ENCODE measurements at regions not wholly inside any gene's neighbourhood (a gene's known extent, or its start where the extent isn't known, plus 50 kb on each side); places are given as distances from the start of the nearest gene placed in this dataset.

GRCh38 chr18:72410399-72410798 is 133.7 kb downstream of the CBLN2 start:
- in situ Hi-C loops (cut with MboI; ENCODE audit: low sequenced_read_pairs): no loop called here
- Histone ChIP-seq H3K27me3 (ENCODE audit: low read depth) (no peaks in the 10 kb centered on the region), H3K4me3 (no peak overlapping the region), H3K4me1 (no peaks in the 10 kb centered on the region), H3K36me3 (replicated peaks) (no peaks in the 10 kb centered on the region), H3K9me3 (no peaks in the 10 kb centered on the region)
- DNase-seq (ENCODE audit: low spot score in 2 of 2): no peak

GRCh38 chr18:72409903-72410302 is 134.2 kb downstream of the CBLN2 start:
- H3K27me3 ChIP-seq (ENCODE audit: low read depth): no peaks in the 10 kb centered on the region
- DNase-seq (ENCODE audit: low spot score in 2 of 2): no peak
- in situ Hi-C loops (cut with MboI; ENCODE audit: low sequenced_read_pairs): no loop called here
- no peaks in the 10 kb centered on the region for H3K9me3 ChIP-seq
- H3K4me1 ChIP-seq: no peaks in the 10 kb centered on the region
- H3K36me3 ChIP-seq (replicated peaks): no peaks in the 10 kb centered on the region
- no peak overlapping the region for H3K4me3 ChIP-seq

- no peak overlapping the region for H3K4me3 ChIP-seq
- in situ Hi-C loops (cut with MboI; ENCODE audit: low sequenced_read_pairs): no loop called here
- no peaks in the 10 kb centered on the region for H3K9me3 ChIP-seq
- H3K36me3 ChIP-seq (replicated peaks): no peaks in the 10 kb centered on the region
- H3K4me1 ChIP-seq: no peaks in the 10 kb centered on the region
- H3K27me3 ChIP-seq (ENCODE audit: low read depth): no peaks in the 10 kb centered on the region
- no peak for DNase-seq (ENCODE audit: low spot score in 2 of 2)
Measured at GRCh38 chr18:72407048-72407447, 137.1 kb downstream of the CBLN2 start.

- no peak overlapping the region for H3K4me3 ChIP-seq
- H3K36me3 ChIP-seq (replicated peaks): no peaks in the 10 kb centered on the region
- no peaks in the 10 kb centered on the region for H3K4me1 ChIP-seq
- no peaks in the 10 kb centered on the region for H3K9me3 ChIP-seq
- no peaks in the 10 kb centered on the region for H3K27me3 ChIP-seq (ENCODE audit: low read depth)
- in situ Hi-C loops (cut with MboI; ENCODE audit: low sequenced_read_pairs): no loop called here
- DNase-seq (ENCODE audit: low spot score in 2 of 2): no peak
Measured at GRCh38 chr18:72391951-72392350, 152.2 kb downstream of the CBLN2 start.

- DNase-seq (ENCODE audit: low spot score in 2 of 2): no peak
- H3K4me1 ChIP-seq: no peaks in the 10 kb centered on the region
- in situ Hi-C loops (cut with MboI; ENCODE audit: low sequenced_read_pairs): no loop called here
- no peaks in the 10 kb centered on the region for H3K9me3 ChIP-seq
- H3K27me3 ChIP-seq (ENCODE audit: low read depth): no peaks in the 10 kb centered on the region
- no peak overlapping the region for H3K4me3 ChIP-seq
- no peaks in the 10 kb centered on the region for H3K36me3 ChIP-seq (replicated peaks)
Measured at GRCh38 chr18:72391427-72391826, 152.7 kb downstream of the CBLN2 start.

- Histone ChIP-seq H3K27me3 (ENCODE audit: low read depth) (no peaks in the 10 kb centered on the region), H3K4me3 (no peak overlapping the region), H3K36me3 (replicated peaks) (no peaks in the 10 kb centered on the region), H3K9me3 (no peaks in the 10 kb centered on the region), H3K4me1 (no peaks in the 10 kb centered on the region)
- DNase-seq (ENCODE audit: low spot score in 2 of 2): no peak
- in situ Hi-C loops (cut with MboI; ENCODE audit: low sequenced_read_pairs): no loop called here
Measured at GRCh38 chr18:72378016-72378415, 166.1 kb downstream of the CBLN2 start.

- no peaks in the 10 kb centered on the region for H3K27me3 ChIP-seq (ENCODE audit: low read depth)
- no peaks in the 10 kb centered on the region for H3K4me1 ChIP-seq
- H3K36me3 ChIP-seq (replicated peaks): no peaks in the 10 kb centered on the region
- H3K9me3 ChIP-seq: no peaks in the 10 kb centered on the region
- DNase-seq (ENCODE audit: low spot score in 2 of 2): no peak
- in situ Hi-C loops (cut with MboI; ENCODE audit: low sequenced_read_pairs): no loop called here
- no peak overlapping the region for H3K4me3 ChIP-seq
Measured at GRCh38 chr18:72376256-72376655, 167.9 kb downstream of the CBLN2 start.

- Histone ChIP-seq H3K27me3 (ENCODE audit: low read depth) (no peaks in the 10 kb centered on the region), H3K36me3 (replicated peaks) (no peaks in the 10 kb centered on the region), H3K4me3 (no peak overlapping the region), H3K9me3 (no peaks in the 10 kb centered on the region), H3K4me1 (no peaks in the 10 kb centered on the region)
- no peak for DNase-seq (ENCODE audit: low spot score in 2 of 2)
- in situ Hi-C loops (cut with MboI; ENCODE audit: low sequenced_read_pairs): no loop called here
Measured at GRCh38 chr18:72375618-72376017, 168.5 kb downstream of the CBLN2 start.

- H3K36me3 ChIP-seq (replicated peaks): no peaks in the 10 kb centered on the region
- no peaks in the 10 kb centered on the region for H3K4me1 ChIP-seq
- H3K27me3 ChIP-seq (ENCODE audit: low read depth): no peaks in the 10 kb centered on the region
- in situ Hi-C loops (cut with MboI; ENCODE audit: low sequenced_read_pairs): no loop called here
- H3K4me3 ChIP-seq: no peak overlapping the region
- H3K9me3 ChIP-seq: no peaks in the 10 kb centered on the region
- DNase-seq (ENCODE audit: low spot score in 2 of 2): no peak
Measured at GRCh38 chr18:72372076-72372475, 172.1 kb downstream of the CBLN2 start.

GRCh38 chr18:72368308-72368707 is 175.8 kb downstream of the CBLN2 start:
- H3K4me1 ChIP-seq: no peaks in the 10 kb centered on the region
- no peaks in the 10 kb centered on the region for H3K9me3 ChIP-seq
- no peaks in the 10 kb centered on the region for H3K36me3 ChIP-seq (replicated peaks)
- no peak for DNase-seq (ENCODE audit: low spot score in 2 of 2)
- H3K4me3 ChIP-seq: no peak overlapping the region
- no peaks in the 10 kb centered on the region for H3K27me3 ChIP-seq (ENCODE audit: low read depth)
- in situ Hi-C loops (cut with MboI; ENCODE audit: low sequenced_read_pairs): no loop called here

- Histone ChIP-seq H3K36me3 (replicated peaks) (no peaks in the 10 kb centered on the region), H3K4me3 (no peak overlapping the region), H3K27me3 (ENCODE audit: low read depth) (no peaks in the 10 kb centered on the region), H3K4me1 (no peaks in the 10 kb centered on the region), H3K9me3 (no peaks in the 10 kb centered on the region)
- in situ Hi-C loops (cut with MboI; ENCODE audit: low sequenced_read_pairs): no loop called here
- no peak for DNase-seq (ENCODE audit: low spot score in 2 of 2)
Measured at GRCh38 chr18:72360634-72361033, 183.5 kb downstream of the CBLN2 start.

- in situ Hi-C loops (cut with MboI; ENCODE audit: low sequenced_read_pairs): no loop called here
- Histone ChIP-seq H3K36me3 (replicated peaks) (no peaks in the 10 kb centered on the region), H3K4me3 (no peak overlapping the region), H3K4me1 (no peaks in the 10 kb centered on the region), H3K9me3 (no peaks in the 10 kb centered on the region), H3K27me3 (ENCODE audit: low read depth) (no peaks in the 10 kb centered on the region)
- DNase-seq (ENCODE audit: low spot score in 2 of 2): no peak
Measured at GRCh38 chr18:72342933-72343332, 201.2 kb downstream of the CBLN2 start.

GRCh38 chr18:72339976-72340375 is 204.2 kb downstream of the CBLN2 start:
- Histone ChIP-seq H3K4me3 (no peak overlapping the region), H3K9me3 (no peaks in the 10 kb centered on the region), H3K36me3 (replicated peaks) (no peaks in the 10 kb centered on the region), H3K4me1 (no peaks in the 10 kb centered on the region), H3K27me3 (ENCODE audit: low read depth) (no peaks in the 10 kb centered on the region)
- DNase-seq (ENCODE audit: low spot score in 2 of 2): no peak
- in situ Hi-C loops (cut with MboI; ENCODE audit: low sequenced_read_pairs): no loop called here

- DNase-seq (ENCODE audit: low spot score in 2 of 2): no peak
- Histone ChIP-seq H3K36me3 (replicated peaks) (no peaks in the 10 kb centered on the region), H3K27me3 (ENCODE audit: low read depth) (no peaks in the 10 kb centered on the region), H3K9me3 (no peaks in the 10 kb centered on the region), H3K4me3 (no peak overlapping the region), H3K4me1 (no peaks in the 10 kb centered on the region)
- in situ Hi-C loops (cut with MboI; ENCODE audit: low sequenced_read_pairs): no loop called here
Measured at GRCh38 chr18:72336786-72337185, 207.4 kb downstream of the CBLN2 start.

GRCh38 chr18:72329533-72329932 is 214.6 kb downstream of the CBLN2 start:
- no peak overlapping the region for H3K4me3 ChIP-seq
- H3K36me3 ChIP-seq (replicated peaks): no peaks in the 10 kb centered on the region
- H3K9me3 ChIP-seq: no peaks in the 10 kb centered on the region
- H3K27me3 ChIP-seq (ENCODE audit: low read depth): no peaks in the 10 kb centered on the region
- DNase-seq (ENCODE audit: low spot score in 2 of 2): no peak
- H3K4me1 ChIP-seq: no peaks in the 10 kb centered on the region
- in situ Hi-C loops (cut with MboI; ENCODE audit: low sequenced_read_pairs): no loop called here
